Loucy (cell line): ENCODE measurements at regions not wholly inside any gene's neighbourhood (a gene's known extent, or its start where the extent isn't known, plus 50 kb on each side); places are given as distances from the start of the nearest gene placed in this dataset.

Experiments
- CTCF ChIP-seq: fragments of 200-600 bp; sonication (generic); conservative IDR thresholded peaks from 2 replicates; pipeline ENCODE4 v1.5.1; 2014; ENCODE audit warnings: mild to moderate bottlenecking, antibody characterized with exemption, low read length
- EZH2phosphoT487 ChIP-seq: fragments of 200-600 bp; IDR thresholded peaks from 2 replicates; pipeline ENCODE4 v1.6.1; 2018; ENCODE audit warnings: antibody characterized with exemption, mild to moderate bottlenecking, moderate library complexity, borderline replicate concordance

GRCh38 chr13:87459419-87459818, 211.8 kb upstream of the SLITRK5 start:
- TF ChIP-seq CTCF (no peak), EZH2phosphoT487 (no peak)
